ENCODE measurements at regions not wholly inside any gene's neighbourhood (a gene's known extent, or its start where the extent isn't known, plus 50 kb on each side); places are given as distances from the start of the nearest gene placed in this dataset.

DNA sequence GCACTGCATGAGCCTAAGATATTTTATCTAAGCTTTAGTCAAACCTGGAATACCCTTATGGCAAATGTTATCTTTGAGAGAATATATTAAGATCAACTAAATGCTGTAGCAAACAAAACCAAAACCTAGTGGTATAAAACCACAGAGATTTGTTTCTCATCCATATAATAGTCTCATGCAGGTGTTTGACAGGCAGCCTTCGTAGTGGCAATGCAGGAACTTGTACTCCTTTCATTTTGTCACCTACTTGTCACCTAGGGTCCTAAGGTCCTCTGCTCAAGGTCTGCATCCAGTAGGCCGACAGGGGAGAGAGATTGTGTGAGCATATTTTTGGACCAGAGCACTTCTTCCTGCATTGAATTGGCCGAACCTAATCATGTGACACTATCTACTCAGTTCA lies 352.6 kb downstream of the GPR37 start:
- DNase-seq (ENCODE audit: low read depth in 1 of 2, low spot score in 2 of 2) (no peak), FAIRE-seq (no peak)
- no peak overlapping the region for H3K4ac ChIP-seq (replicated peaks; ENCODE audit: insufficient read length, low read depth, low read length)
- ChIA-PET CTCF (ENCODE audit: partially characterized antibody) (interaction anchor here (0.6 to 1.1 kb wide), 4 partner anchors 8 to 124 kb away, joined by 3 read pairs; no protein-coding TSS in a partner anchor), POLR2A (ENCODE audit: partially characterized antibody) (no interaction called here)
- no peak overlapping the region for H4K91ac ChIP-seq (replicated peaks; ENCODE audit: insufficient read length, low read length)
- H2BK5ac ChIP-seq (ENCODE audit: low read depth, low read length) = no peak overlapping the region
- H3K23ac ChIP-seq (ENCODE audit: insufficient read length) = no peak overlapping the region
- H3K56ac ChIP-seq (replicated peaks; ENCODE audit: insufficient read length, low read depth, low read length) = no peak overlapping the region
- H2BK120ac ChIP-seq (replicated peaks; ENCODE audit: low read depth, low read length) = no peak overlapping the region
- H3K9me3 ChIP-seq (ENCODE audit: insufficient read depth in 2 of 2, low read depth in 1 of 2, low read length in 1 of 2) = no peaks in the 10 kb centered on the region
- no peak overlapping the region for H2AK5ac ChIP-seq (ENCODE audit: low read depth, low read length)
- no peak overlapping the region for H3K18ac ChIP-seq (ENCODE audit: extremely low read depth, low read length)
- H4K20me1 ChIP-seq (replicated peaks in 1 of 2; ENCODE audit: control insufficient read depth in 1 of 2, insufficient read depth in 2 of 2, low read length in 2 of 2) = no peaks in the 10 kb centered on the region
- no peaks in the 10 kb centered on the region for H3K36me3 ChIP-seq (ENCODE audit: control insufficient read depth in 2 of 4, insufficient read depth in 4 of 4, low read length in 3 of 4)
- no peaks in the 10 kb centered on the region for H3K4me1 ChIP-seq (replicated peaks in 1 of 4; ENCODE audit: control insufficient read depth in 3 of 4, insufficient read depth in 4 of 4, low read length in 3 of 4)
- H3K14ac ChIP-seq (ENCODE audit: insufficient read length) = no peak overlapping the region
- no peaks in the 10 kb centered on the region for H3K79me2 ChIP-seq (ENCODE audit: control insufficient read depth in 1 of 2, insufficient read depth in 2 of 2, low read length in 2 of 2)
- no peak overlapping the region for H4K5ac ChIP-seq (ENCODE audit: insufficient read length, low read depth, low read length)
- no peak overlapping the region for H2BK20ac ChIP-seq (ENCODE audit: low read length)
- no peak overlapping the region for H3K27ac ChIP-seq (ENCODE audit: low read depth, low read length)
- no peaks in the 10 kb centered on the region for H3K79me1 ChIP-seq (ENCODE audit: low read depth, low read length)
- H4K8ac ChIP-seq (ENCODE audit: extremely low read depth, insufficient read depth, low read length) = no peak overlapping the region
- no peaks in the 10 kb centered on the region for H3K23me2 ChIP-seq (ENCODE audit: low read depth, low read length)
- H2BK15ac ChIP-seq (ENCODE audit: low read length) = no peak overlapping the region
- H3K9ac ChIP-seq (replicated peaks in 1 of 4; ENCODE audit: extremely low read depth in 1 of 4, low read depth in 3 of 4, low read length in 3 of 4) = no peak overlapping the region
- no peak overlapping the region for H3K4me3 ChIP-seq (ENCODE audit: extremely low read depth in 1 of 4, insufficient read depth in 2 of 4, low read depth in 3 of 4, low read length in 4 of 4)
- H3K27me3 ChIP-seq (replicated peaks in 1 of 4; ENCODE audit: control insufficient read depth in 3 of 4, extremely low read depth in 1 of 4, insufficient read depth in 3 of 4, low read length in 3 of 4) = no peaks in the 10 kb centered on the region
- no peak overlapping the region for H3K4me2 ChIP-seq (ENCODE audit: insufficient read depth in 1 of 2, low read depth in 2 of 2, low read length in 2 of 2)
- H2BK12ac ChIP-seq (ENCODE audit: low read depth, low read length) = no peak overlapping the region
- 59% methylated on average over 3 of the region's 3 CpGs; no CpG with 5 or more reads in 1 of the 2 experiments for WGBS, 2 experiments (ENCODE audit: extremely low coverage in 1 of 2, insufficient coverage in 1 of 2, insufficient read length in 1 of 2, insufficient replicate concordance in 2 of 2, low coverage in 1 of 2, low lambda C conversion rate in 2 of 2, missing lambda C conversion rate in 1 of 2)
- no peak overlapping the region for H2AFZ ChIP-seq (ENCODE audit: low read length)
- TF ChIP-seq TEAD4 (IDR thresholded peaks at IDR 0.05; ENCODE audit: low read depth, low read length) = no peak
- no peak for TF ChIP-seq ZNF274 (IDR thresholded peaks at IDR 0.05; ENCODE audit: borderline replicate concordance, extremely low read depth, low read length)
- TF ChIP-seq TCF12 (IDR thresholded peaks at IDR 0.05; ENCODE audit: low read depth, low read length) = no peak
- TF ChIP-seq SIRT6 (IDR thresholded peaks at IDR 0.05; ENCODE audit: low read length) = no peak
- no peak for TF ChIP-seq SRF (IDR thresholded peaks at IDR 0.05; ENCODE audit: low read depth, low read length)
- TF ChIP-seq NANOG (IDR thresholded peaks at IDR 0.05; ENCODE audit: insufficient read depth, low read depth, low read length, poor library complexity, severe bottlenecking) = no peak
- TF ChIP-seq CBX8 (IDR thresholded peaks at IDR 0.05; ENCODE audit: borderline replicate concordance, low read depth, low read length) = no peak
- TF ChIP-seq, protein P1, sequence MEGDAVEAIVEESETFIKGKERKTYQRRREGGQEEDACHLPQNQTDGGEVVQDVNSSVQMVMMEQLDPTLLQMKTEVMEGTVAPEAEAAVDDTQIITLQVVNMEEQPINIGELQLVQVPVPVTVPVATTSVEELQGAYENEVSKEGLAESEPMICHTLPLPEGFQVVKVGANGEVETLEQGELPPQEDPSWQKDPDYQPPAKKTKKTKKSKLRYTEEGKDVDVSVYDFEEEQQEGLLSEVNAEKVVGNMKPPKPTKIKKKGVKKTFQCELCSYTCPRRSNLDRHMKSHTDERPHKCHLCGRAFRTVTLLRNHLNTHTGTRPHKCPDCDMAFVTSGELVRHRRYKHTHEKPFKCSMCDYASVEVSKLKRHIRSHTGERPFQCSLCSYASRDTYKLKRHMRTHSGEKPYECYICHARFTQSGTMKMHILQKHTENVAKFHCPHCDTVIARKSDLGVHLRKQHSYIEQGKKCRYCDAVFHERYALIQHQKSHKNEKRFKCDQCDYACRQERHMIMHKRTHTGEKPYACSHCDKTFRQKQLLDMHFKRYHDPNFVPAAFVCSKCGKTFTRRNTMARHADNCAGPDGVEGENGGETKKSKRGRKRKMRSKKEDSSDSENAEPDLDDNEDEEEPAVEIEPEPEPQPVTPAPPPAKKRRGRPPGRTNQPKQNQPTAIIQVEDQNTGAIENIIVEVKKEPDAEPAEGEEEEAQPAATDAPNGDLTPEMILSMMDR (IDR thresholded peaks at IDR 0.05; ENCODE audit: control extremely low read depth in 1 of 3, insufficient read depth in 1 of 3, low read depth in 1 of 3, low read length in 3 of 3) = no peak
- no peak for TF ChIP-seq SUZ12 (IDR thresholded peaks at IDR 0.05; ENCODE audit: low read length)
- TF ChIP-seq HDAC2 (IDR thresholded peaks at IDR 0.05; ENCODE audit: borderline replicate concordance in 1 of 2, low read depth in 2 of 2, low read length in 2 of 2) = no peak
- TF ChIP-seq ASH2L (IDR thresholded peaks at IDR 0.05; ENCODE audit: low read length) = no peak
- no peak for TF ChIP-seq BRCA1 (IDR thresholded peaks at IDR 0.05; ENCODE audit: low read depth, low read length)
- no peak for TF ChIP-seq HDAC6 (IDR thresholded peaks at IDR 0.05; ENCODE audit: low read depth, low read length)
